HG03135 (cell line): ENCODE measurements at regions not wholly inside any gene's neighbourhood (a gene's known extent, or its start where the extent isn't known, plus 50 kb on each side); places are given as distances from the start of the nearest gene placed in this dataset.
"Not testable (repeated sequence)": the region's sequence is repeated elsewhere in the genome, so short reads cannot be mapped to it uniquely, and the experiment has no call there.

Experiments used
- ATAC-seq: cut with Tn5 transposase; IDR thresholded peaks from one replicate; pipeline ENCODE4 v1.9.1; 2021; ENCODE audit warnings: mild to moderate bottlenecking, moderate library complexity; ENCODE audit not compliant: unreplicated experiment

DNA sequence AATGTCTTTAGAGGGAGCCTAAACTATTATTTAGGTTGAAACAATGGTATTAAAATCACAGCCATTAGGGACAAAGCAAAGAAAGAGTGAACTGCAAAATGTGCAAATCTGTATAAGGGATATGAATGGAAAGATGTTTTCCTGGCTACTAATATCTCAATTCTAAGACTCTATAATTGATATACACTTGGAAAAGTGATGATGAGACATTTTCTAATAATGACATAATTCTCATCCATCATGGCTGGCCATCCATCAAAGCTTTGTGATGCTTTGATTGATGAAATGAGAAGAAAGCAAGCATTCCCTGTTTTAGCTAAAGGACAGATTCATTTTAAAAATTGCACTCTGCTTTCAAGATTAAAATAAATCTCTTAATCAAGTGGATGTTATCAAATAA lies 965.5 kb upstream of the IGFBP7 start:
- no peak for ATAC-seq

- no peak for ATAC-seq
Observed at GRCh38 chr4:58074382-58074781, 964.2 kb upstream of the IGFBP7 start.

- no peak for ATAC-seq
Observed at GRCh38 chr4:58070726-58071125, 960.5 kb upstream of the IGFBP7 start.

DNA sequence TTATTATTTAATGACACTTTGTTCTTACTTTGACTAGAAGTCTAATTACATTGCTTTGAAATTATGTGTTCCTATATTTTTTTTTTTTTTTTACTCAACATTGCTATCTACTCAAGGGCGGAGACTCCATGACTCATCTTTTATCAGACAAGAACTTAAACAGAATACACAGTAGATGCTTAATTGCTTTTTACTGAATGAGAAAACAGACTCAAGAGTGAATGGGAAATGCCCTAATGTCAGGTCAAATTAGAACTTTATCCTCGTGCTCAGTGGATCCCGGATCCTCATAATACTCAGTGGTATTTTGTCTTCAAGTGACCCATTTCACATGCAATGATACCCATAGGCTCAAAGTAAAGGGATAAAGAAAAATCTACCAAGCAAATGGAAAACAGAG lies 954.5 kb upstream of the IGFBP7 start:
- no peak for ATAC-seq

- ATAC-seq, result no peak
Observed at GRCh38 chr4:58063404-58064160, 953.4 kb upstream of the IGFBP7 start.

GRCh38 chr4:58061967-58062366 lies 951.8 kb upstream of the IGFBP7 start:
- ATAC-seq, result no peak

DNA sequence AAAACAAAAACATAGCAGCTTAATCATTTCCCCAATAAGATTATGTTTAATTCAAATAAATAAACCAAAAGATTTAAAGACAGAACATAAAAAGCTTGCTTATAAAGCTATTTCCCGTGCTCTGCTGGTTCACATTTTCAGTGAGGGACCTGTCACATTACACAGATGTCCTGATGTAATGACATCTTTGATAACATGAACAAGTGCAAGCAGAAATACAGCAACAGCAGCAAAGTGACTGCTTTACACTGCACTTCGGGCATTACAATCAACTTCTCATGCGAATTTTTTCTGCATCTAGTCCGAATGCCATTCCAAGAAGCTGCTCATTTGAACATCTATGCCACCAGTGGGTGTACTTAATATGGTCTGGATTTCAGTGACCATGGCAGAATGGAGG lies 940.3 kb upstream of the IGFBP7 start:
- ATAC-seq, result no peak

- ATAC-seq, result no peak
Observed at GRCh38 chr4:58048491-58048890, 938.3 kb upstream of the IGFBP7 start.

DNA sequence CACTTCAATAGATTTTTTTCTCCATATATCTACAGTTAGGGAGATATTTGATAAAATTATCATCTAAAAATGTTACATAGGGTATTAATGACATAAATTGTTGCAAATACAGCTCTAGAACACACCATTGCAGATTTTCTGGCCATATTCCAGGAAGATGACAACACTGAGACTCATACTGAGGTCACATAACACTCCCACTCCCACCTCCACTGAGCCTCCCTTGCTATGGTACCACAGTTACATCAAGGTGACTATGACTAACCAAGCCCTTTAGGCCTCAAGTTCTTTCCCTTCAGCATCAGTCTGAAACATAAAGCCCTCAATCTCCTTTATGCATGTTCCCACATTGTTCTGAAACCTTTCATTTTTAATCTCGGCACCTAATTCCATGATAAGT lies 932.0 kb upstream of the IGFBP7 start:
- ATAC-seq, result no peak

DNA sequence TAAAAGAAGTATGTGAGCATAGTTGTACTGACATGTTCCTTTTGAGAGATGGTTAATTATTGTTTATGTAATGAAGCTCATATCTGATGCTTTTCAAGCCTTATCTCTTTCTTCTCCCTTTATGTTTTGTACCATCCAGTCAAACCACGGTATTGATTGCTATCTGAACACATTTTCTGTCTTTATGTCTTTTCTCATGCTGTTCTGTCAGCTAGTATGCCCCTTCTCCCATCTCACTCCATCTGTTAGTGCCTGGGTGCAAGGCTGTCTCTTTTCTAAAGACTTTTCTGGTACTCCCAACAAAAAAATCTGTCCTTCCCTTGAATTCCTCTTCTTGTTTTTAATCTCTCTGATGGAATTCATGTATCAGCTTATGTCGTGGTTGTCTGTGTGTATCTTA lies 883.8 kb upstream of the IGFBP7 start:
- no peak for ATAC-seq

DNA sequence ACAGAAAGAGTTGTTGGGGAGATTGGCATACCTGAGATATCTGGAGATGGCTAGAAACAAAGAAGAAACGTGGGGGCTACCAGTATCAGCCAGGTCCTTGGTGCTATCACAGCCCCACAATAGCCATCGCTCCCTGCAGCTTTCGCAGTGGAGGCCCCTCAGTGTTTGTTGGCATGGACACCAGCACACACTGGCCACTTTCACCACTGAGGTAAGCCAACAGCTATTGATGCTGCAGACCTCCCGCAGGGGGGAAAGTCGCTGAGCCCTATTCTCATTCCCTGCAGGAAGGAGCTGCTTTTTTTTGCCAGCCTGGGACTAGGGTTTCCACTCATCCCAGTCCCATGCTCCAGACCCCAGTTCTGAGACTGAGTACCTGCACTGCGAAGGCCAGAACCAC lies 879.2 kb upstream of the IGFBP7 start:
- ATAC-seq, result no peak

GRCh38 chr4:57985161-57985560 lies 875.0 kb upstream of the IGFBP7 start:
- ATAC-seq, result no peak

DNA sequence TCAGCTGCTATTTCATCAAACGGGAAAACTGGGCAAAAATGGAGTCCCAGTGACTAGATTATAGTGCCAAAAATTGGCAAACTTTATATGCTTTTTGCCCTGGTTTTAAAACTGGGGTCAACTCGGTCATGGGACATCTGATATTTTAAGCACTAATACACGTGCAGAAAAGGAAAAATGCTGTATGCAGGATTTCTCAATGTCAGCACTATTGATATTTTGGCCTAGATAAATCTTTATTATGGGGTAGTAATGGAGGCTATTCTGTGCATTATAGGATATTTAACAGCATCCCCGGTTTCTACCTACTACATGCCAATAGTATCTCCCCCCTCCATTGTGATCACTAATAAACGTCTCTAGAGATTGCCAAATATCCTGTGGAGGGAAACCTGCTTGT lies 870.9 kb upstream of the IGFBP7 start:
- ATAC-seq, result no peak

DNA sequence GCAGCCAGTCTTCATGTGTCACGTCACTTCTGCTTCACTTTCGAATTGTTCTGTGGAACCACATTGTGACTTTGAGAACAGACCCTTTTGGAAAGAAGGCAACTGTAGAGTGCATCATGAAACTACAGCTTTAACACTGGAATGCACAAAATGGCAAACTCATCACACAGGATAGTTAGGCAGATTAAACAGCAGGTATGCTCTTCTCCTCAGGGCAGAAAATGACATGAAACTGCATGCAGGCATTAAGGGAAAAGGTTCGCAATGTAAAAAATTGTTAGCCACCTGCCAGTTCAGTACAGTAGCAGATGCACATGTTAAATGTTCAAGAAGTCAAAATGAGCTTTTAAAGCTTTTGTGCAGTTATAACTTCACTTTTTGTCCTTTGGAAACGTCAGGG lies 864.6 kb upstream of the IGFBP7 start:
- no peak for ATAC-seq

GRCh38 chr4:57973819-57974218 lies 863.6 kb upstream of the IGFBP7 start:
- ATAC-seq, result no peak

DNA sequence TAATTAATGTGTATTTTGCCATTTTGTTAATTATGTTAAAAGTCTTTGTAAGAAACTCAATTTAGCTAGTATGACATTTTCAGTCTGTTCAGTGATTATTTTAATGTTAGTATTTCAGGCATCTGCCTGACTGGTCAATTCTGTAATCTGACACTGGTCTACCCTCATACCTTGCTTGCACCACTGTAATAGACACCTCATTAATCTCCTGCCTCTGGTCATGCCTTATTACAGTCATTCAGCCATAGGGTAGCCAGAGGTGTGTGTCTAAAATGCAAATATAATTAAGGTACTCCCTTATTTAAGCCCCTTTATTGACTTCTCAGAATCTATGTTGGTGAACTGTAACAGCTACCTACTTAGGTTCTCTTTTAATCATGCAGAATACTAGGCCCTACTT lies 861.1 kb upstream of the IGFBP7 start:
- ATAC-seq, result no peak

DNA sequence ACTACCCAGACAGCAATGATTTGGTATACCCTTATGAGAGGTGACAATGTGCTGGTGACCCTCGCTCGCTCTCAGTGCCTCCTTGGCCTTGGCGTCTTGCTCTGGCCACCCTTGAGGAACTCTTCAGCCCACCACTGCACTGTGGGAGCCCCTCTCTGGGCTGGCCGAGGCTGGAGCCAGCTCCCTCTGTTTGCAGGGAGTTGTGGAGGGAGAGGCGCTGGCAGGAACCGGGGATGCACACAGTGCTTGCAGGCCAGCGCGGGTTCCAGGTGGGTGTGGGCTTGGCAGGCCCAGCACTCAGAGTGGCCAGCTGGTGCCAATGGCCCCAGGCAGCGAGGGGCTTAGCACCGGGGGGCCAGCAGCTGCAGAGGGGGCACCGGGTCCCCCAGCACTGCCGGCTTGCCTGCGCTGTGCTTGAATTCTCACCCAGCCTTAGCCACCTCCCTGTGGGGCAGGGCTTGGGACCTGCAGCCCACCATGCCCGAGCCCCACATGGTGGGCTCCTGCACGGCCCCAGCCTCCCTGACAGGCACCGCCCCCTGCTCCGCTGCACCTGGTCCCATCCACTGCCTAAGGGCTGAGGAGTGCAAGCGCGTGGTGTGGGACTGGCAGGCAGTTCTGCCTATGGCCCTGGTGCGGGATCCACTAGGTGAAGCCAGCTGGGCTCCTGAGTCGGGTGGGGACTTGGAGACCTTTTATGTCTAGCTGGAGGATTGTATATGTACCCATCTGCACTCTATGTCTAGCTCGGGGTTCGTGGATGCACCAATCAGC lies 857.0 kb upstream of the IGFBP7 start:
- no peak for ATAC-seq

DNA sequence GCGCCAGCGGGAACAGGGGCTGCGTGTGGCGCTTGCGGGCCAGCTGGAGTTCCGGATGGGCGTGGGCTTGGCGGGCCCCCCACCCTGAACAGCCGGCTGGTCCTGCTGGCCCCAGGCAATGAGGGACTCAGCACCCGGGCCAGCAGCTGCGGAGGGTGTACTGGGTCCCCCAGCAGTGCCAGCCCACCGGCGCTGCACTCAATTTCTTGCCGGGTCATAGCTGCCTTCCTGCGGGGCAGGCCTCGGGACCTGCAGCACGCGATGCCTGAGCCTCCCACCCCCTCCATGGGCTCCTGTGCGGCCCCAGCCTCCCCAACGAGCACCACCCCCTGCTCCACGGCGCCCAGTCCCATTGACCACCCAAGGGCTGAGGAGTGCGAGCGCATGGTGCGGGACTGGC lies 855.2 kb upstream of the IGFBP7 start:
- ATAC-seq, result not testable (repeated sequence)

DNA sequence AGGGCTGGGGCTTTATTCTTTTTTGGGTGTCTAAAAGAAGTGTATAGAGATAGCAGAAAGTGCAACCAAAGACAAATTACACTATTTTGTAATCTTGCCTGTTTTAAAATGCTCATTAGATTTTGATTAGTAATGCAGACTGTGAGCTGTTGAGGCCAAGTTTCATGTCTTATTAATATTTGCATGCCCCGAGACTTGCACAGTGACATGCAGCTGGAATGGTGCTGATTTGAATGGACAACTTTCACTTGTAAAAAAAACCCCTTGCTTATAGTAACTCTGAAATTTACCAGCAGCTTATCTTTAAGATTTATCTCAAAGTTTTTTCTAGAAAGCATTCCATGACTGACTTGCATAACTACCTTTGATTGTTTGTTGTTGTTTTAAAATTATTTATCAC lies 835.1 kb upstream of the IGFBP7 start:
- no peak for ATAC-seq

- no peak for ATAC-seq
Observed at GRCh38 chr4:57943682-57944081, 833.5 kb upstream of the IGFBP7 start.

DNA sequence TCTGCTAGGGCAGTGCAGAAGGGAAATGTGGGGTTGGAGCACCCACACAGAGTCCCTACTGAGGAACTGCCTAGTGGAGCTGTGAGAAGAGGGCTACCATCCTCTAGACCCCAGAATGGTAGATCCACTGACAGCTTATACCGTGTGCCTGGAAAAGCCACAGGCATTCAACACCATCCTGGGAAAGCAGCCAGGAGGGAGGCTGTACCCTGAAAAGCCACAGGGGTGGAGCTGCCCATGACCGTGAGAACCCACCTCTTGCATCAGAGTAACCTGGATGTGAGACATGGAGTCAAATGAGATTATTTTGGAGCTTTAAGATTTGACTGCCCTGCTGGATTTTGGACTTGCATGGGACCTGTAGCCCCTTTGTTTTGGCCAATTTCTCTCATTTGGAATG lies 827.1 kb upstream of the IGFBP7 start:
- ATAC-seq, result not testable (repeated sequence)

GRCh38 chr4:57926311-57926710 lies 816.1 kb upstream of the IGFBP7 start:
- ATAC-seq, result no peak

GRCh38 chr4:57924951-57925350 lies 814.8 kb upstream of the IGFBP7 start:
- ATAC-seq, result no peak
